Gastroesophageal sphincter (tissue), 4 donors: ENCODE measurements at regions not wholly inside any gene's neighbourhood (a gene's known extent, or its start where the extent isn't known, plus 50 kb on each side); places are given as distances from the start of the nearest gene placed in this dataset.
"Not testable (repeated sequence)": the region's sequence is repeated elsewhere in the genome, so short reads cannot be mapped to it uniquely, and the experiment has no call there.

ENCODE experiments used
- ATAC-seq: fragments of 150-250 bp; one replicate; pipeline ENCODE4 v1.9.1; 2016; ENCODE audit warnings: mild to moderate bottlenecking, moderate library complexity
- H3K27ac ChIP-seq, 4 donors: fragments of 200-600 bp; sonication (generic) in 3 of 4; 1 replicate in 3 of 4; 2 replicates in 1 of 4; pipeline ENCODE4 v1.5.1; 2016 to 2019
- H3K27me3 ChIP-seq: fragments of 200-600 bp; sonication (generic); one replicate; pipeline ENCODE4 v1.5.1; 2019
- H3K36me3 ChIP-seq, 2 donors: fragments of 200-600 bp; sonication (generic); one replicate each; pipeline ENCODE4 v1.5.1; 2019; ENCODE audit warnings: control low read depth in 1 of 2
- H3K4me1 ChIP-seq, 3 donors: fragments of 200-600 bp; sonication (generic); 1 replicate in 2 of 3; 2 replicates in 1 of 3; pipeline ENCODE4 v1.5.1; 2016 to 2019; ENCODE audit warnings: control low read depth in 2 of 3
- H3K4me3 ChIP-seq, 2 donors: fragments of 200-600 bp; sonication (generic); one replicate each; pipeline ENCODE4 v1.5.1; 2019; ENCODE audit warnings: mild to moderate bottlenecking in 1 of 2, moderate library complexity in 1 of 2
- H3K9me3 ChIP-seq, 3 donors: fragments of 200-600 bp; sonication (generic); one replicate each; pipeline ENCODE4 v1.5.1; 2017 to 2019; ENCODE audit warnings: control low read depth in 2 of 3
- CTCF ChIP-seq, 4 experiments: fragments of 200-600 bp in 2 of 4; fragments of 450-650 bp in 2 of 4; sonication (generic) in 1 of 4; IDR thresholded peaks; one replicate each; pipeline ENCODE4 v1.5.1; 2017 to 2019; ENCODE audit warnings: antibody characterized with exemption in 4 of 4, mild to moderate bottlenecking in 2 of 4, moderate library complexity in 2 of 4
- EP300 ChIP-seq: sonication (generic); formaldehyde crosslinking; IDR thresholded peaks from one replicate; pipeline ENCODE4 v1.6.1; 2017; ENCODE audit warnings: antibody characterized with exemption, mild to moderate bottlenecking
- POLR2A ChIP-seq, 2 donors: fragments of 450-650 bp; IDR thresholded peaks; one replicate each; pipeline ENCODE4 v1.6.1; 2017; ENCODE audit warnings: antibody characterized with exemption in 2 of 2, mild to moderate bottlenecking in 2 of 2, moderate library complexity in 1 of 2
- POLR2AphosphoS5 ChIP-seq: sonication (generic); formaldehyde crosslinking; IDR thresholded peaks from one replicate; pipeline ENCODE4 v1.6.1; 2017; ENCODE audit warnings: antibody characterized with exemption
- WGBS, 2 donors: methylation state at CpG; one replicate each; pipeline ENCODE4 v1.1.5; 2018; ENCODE audit warnings: low coverage in 1 of 2; 5-methylcytosine and 5-hydroxymethylcytosine counted together

- Histone ChIP-seq H3K27me3 (no peaks in the 10 kb centered on the region), H3K4me3 (no peak overlapping the region), H3K4me1 (peaks cover 0 to 18% (median 0%) of the 10 kb centered on the region in 3 donors), H3K9me3 (no peaks in the 10 kb centered on the region), H3K36me3 (no peaks in the 10 kb centered on the region), H3K27ac (no peak overlapping the region)
- WGBS, 2 donors = 66 to 75% methylated on average over 5 of the region's 18 CpGs
- TF ChIP-seq EP300 = no peak
- no peak for ATAC-seq
Measured at GRCh38 chr9:129430940-129431643, 189.8 kb downstream of the C9orf50 start.

- TF ChIP-seq POLR2AphosphoS5 = no peak
- TF ChIP-seq EP300 = no peak
- no peak for TF ChIP-seq POLR2A (IDR thresholded peaks at IDR 0.05)
- TF ChIP-seq CTCF (IDR thresholded peaks at IDR 0.05) = no peak
- Histone ChIP-seq H3K27ac (no peak overlapping the region), H3K9me3 (no peaks in the 10 kb centered on the region), H3K36me3 (no peaks in the 10 kb centered on the region), H3K4me3 (no peak overlapping the region), H3K4me1 (peaks cover 0 to 26% (median 0%) of the 10 kb centered on the region in 3 donors), H3K27me3 (no peaks in the 10 kb centered on the region)
- no peak for ATAC-seq
- WGBS, 2 donors = 85 to 88% methylated on average over 5 of the region's 9 CpGs
Measured at GRCh38 chr9:129428864-129429577, 191.9 kb downstream of the C9orf50 start.

GRCh38 chr9:129427149-129427548, 193.8 kb downstream of the C9orf50 start:
- TF ChIP-seq EP300 (no peak), POLR2AphosphoS5 (no peak), CTCF (IDR thresholded peaks at IDR 0.05) (no peak), POLR2A (IDR thresholded peaks at IDR 0.05) (no peak)
- 61 to 62% methylated on average over 4 to 7 of the region's 9 CpGs for WGBS, 2 donors
- H3K9me3 ChIP-seq = no peaks in the 10 kb centered on the region

GRCh38 chr9:129423755-129424154, 197.1 kb downstream of the C9orf50 start:
- WGBS, 2 donors = 83 to 85% methylated on average over 1 to 6 of the region's 8 CpGs
- H3K27ac ChIP-seq, H3K36me3 ChIP-seq, H3K27me3 ChIP-seq, H3K4me3 ChIP-seq, H3K9me3 ChIP-seq, ATAC-seq: not testable (repeated sequence)
- H3K4me1 ChIP-seq = peaks cover 0 to 25% (median 6%) of the 10 kb centered on the region in 3 donors

More at GRCh38 chr9:129427149-129427548, 193.8 kb downstream of the C9orf50 start:
- no peak for ATAC-seq
- Histone ChIP-seq H3K4me1 (peaks cover 0 to 39% (median 6%) of the 10 kb centered on the region in 3 donors), H3K36me3 (no peaks in the 10 kb centered on the region), H3K27me3 (no peaks in the 10 kb centered on the region), H3K27ac (no peak overlapping the region), H3K4me3 (no peak overlapping the region)

- Histone ChIP-seq H3K4me1 (peaks cover 0 to 21% (median 6%) of the 10 kb centered on the region in 3 donors), H3K27me3 (no peaks in the 10 kb centered on the region), H3K27ac (no peak overlapping the region), H3K4me3 (no peak overlapping the region), H3K9me3 (no peaks in the 10 kb centered on the region), H3K36me3 (no peaks in the 10 kb centered on the region)
- no peak for ATAC-seq
- TF ChIP-seq POLR2A (IDR thresholded peaks at IDR 0.05) (no peak), CTCF (IDR thresholded peaks at IDR 0.05) (no peak), EP300 (no peak), POLR2AphosphoS5 (no peak)
- 71 to 100% methylated on average over 1 to 6 of the region's 6 CpGs for WGBS, 2 donors
Measured at GRCh38 chr9:129423216-129423615, 197.7 kb downstream of the C9orf50 start.

- Histone ChIP-seq H3K27ac (no peak overlapping the region), H3K4me1 (peaks cover 0 to 21% (median 6%) of the 10 kb centered on the region in 3 donors), H3K9me3 (no peaks in the 10 kb centered on the region), H3K4me3 (no peak overlapping the region), H3K27me3 (no peaks in the 10 kb centered on the region), H3K36me3 (no peaks in the 10 kb centered on the region)
- no CpG with 5 or more reads among the region's 12 CpGs for WGBS, 2 donors
- ATAC-seq = no peak
- TF ChIP-seq EP300 (no peak), POLR2A (IDR thresholded peaks at IDR 0.05) (no peak), CTCF (IDR thresholded peaks at IDR 0.05) (no peak), POLR2AphosphoS5 (no peak)
Measured at GRCh38 chr9:129422843-129423192, 198.1 kb downstream of the C9orf50 start.
